ENCODE measurements at regions not wholly inside any gene's neighbourhood (a gene's known extent, or its start where the extent isn't known, plus 50 kb on each side); places are given as distances from the start of the nearest gene placed in this dataset.
A peak's percentile ranks its signal among the peaks of the same experiment; 100 is the strongest.
"Not testable (repeated sequence)": the region's sequence is repeated elsewhere in the genome, so short reads cannot be mapped to it uniquely, and the experiment has no call there.

GRCh38 chr6:134575221-134575620 is 257.3 kb upstream of the SGK1 start:
- H3K27ac ChIP-seq: no peak overlapping the region
- H3K4me1 ChIP-seq: no peaks in the 10 kb centered on the region
- no peaks in the 10 kb centered on the region for H3K27me3 ChIP-seq
- H3K9me3 ChIP-seq: no peaks in the 10 kb centered on the region
- DNase-seq (ENCODE audit: low spot score in 2 of 2): no peak
- no peak for TF ChIP-seq EP300 (IDR thresholded peaks at IDR 0.05)
- TF ChIP-seq POLR2AphosphoS5 (IDR thresholded peaks at IDR 0.05): no peak
- TF ChIP-seq CTCF (IDR thresholded peaks at IDR 0.05): no peak
- no peak for TF ChIP-seq POLR2A (IDR thresholded peaks at IDR 0.05)
- 0% methylated on average over 1 of the region's 1 CpG for WGBS
- H3K36me3 ChIP-seq: no peaks in the 10 kb centered on the region
- no peak overlapping the region for H3K4me3 ChIP-seq

- no peak overlapping the region for H3K27ac ChIP-seq
- 73% methylated on average over 5 of the region's 5 CpGs for WGBS
- H3K27me3 ChIP-seq: no peaks in the 10 kb centered on the region
- TF ChIP-seq CTCF (IDR thresholded peaks at IDR 0.05) (no peak), EP300 (IDR thresholded peaks at IDR 0.05) (no peak), POLR2AphosphoS5 (IDR thresholded peaks at IDR 0.05) (no peak), POLR2A (IDR thresholded peaks at IDR 0.05) (no peak)
- H3K9me3 ChIP-seq: no peaks in the 10 kb centered on the region
- H3K4me1 ChIP-seq: no peaks in the 10 kb centered on the region
- DNase-seq (ENCODE audit: low spot score in 2 of 2): no peak
- H3K36me3 ChIP-seq: no peaks in the 10 kb centered on the region
- H3K4me3 ChIP-seq: no peak overlapping the region
Measured at GRCh38 chr6:134574491-134574890, 256.6 kb upstream of the SGK1 start.

GRCh38 chr6:134569996-134570395 is 252.1 kb upstream of the SGK1 start:
- H3K4me1 ChIP-seq; H3K9me3 ChIP-seq; H3K27me3 ChIP-seq; H3K36me3 ChIP-seq; DNase-seq (ENCODE audit: low spot score in 2 of 2); H3K27ac ChIP-seq; H3K4me3 ChIP-seq: not testable (repeated sequence)
- WGBS: 77% methylated on average over 3 of the region's 3 CpGs

- no peak for TF ChIP-seq EP300 (IDR thresholded peaks at IDR 0.05)
- peak in 1 of 2 donors; percentile 5 for TF ChIP-seq CTCF (IDR thresholded peaks at IDR 0.05)
- Histone ChIP-seq H3K27me3 (no peaks in the 10 kb centered on the region), H3K4me3 (no peak overlapping the region), H3K27ac (no peak overlapping the region), H3K9me3 (no peaks in the 10 kb centered on the region), H3K36me3 (no peaks in the 10 kb centered on the region), H3K4me1 (no peaks in the 10 kb centered on the region)
- 85% methylated on average over 5 of the region's 5 CpGs for WGBS
- DNase-seq (ENCODE audit: low spot score in 2 of 2): no peak
Measured at GRCh38 chr6:134564705-134565104, 246.8 kb upstream of the SGK1 start.

- peak overlapping the region; percentile 10 for H3K27ac ChIP-seq
- H3K27me3 ChIP-seq: no peaks in the 10 kb centered on the region
- no peaks in the 10 kb centered on the region for H3K4me1 ChIP-seq
- H3K9me3 ChIP-seq: no peaks in the 10 kb centered on the region
- TF ChIP-seq EP300 (IDR thresholded peaks at IDR 0.05): no peak
- TF ChIP-seq POLR2A (IDR thresholded peaks at IDR 0.05): no peak
- TF ChIP-seq POLR2AphosphoS5 (IDR thresholded peaks at IDR 0.05): no peak
- no peak for TF ChIP-seq CTCF (IDR thresholded peaks at IDR 0.05)
- no peak overlapping the region for H3K4me3 ChIP-seq
- no peaks in the 10 kb centered on the region for H3K36me3 ChIP-seq
- no peak for DNase-seq (ENCODE audit: low spot score in 2 of 2)
Measured at GRCh38 chr6:134560019-134560418, 242.1 kb upstream of the SGK1 start.

- H3K27ac ChIP-seq: no peak overlapping the region
- H3K4me3 ChIP-seq: no peak overlapping the region
- H3K27me3 ChIP-seq: no peaks in the 10 kb centered on the region
- H3K9me3 ChIP-seq: no peaks in the 10 kb centered on the region
- WGBS: 74% methylated on average over 1 of the region's 1 CpG
- no peak for DNase-seq (ENCODE audit: low spot score in 2 of 2)
- TF ChIP-seq CTCF (IDR thresholded peaks at IDR 0.05) (no peak), POLR2AphosphoS5 (IDR thresholded peaks at IDR 0.05) (no peak), POLR2A (IDR thresholded peaks at IDR 0.05) (no peak), EP300 (IDR thresholded peaks at IDR 0.05) (no peak)
- no peaks in the 10 kb centered on the region for H3K36me3 ChIP-seq
- no peaks in the 10 kb centered on the region for H3K4me1 ChIP-seq
Measured at GRCh38 chr6:134557509-134557908, 239.6 kb upstream of the SGK1 start.

Data from suprapubic skin (tissue), 4 donors.